ENCODE measurements at regions not wholly inside any gene's neighbourhood (a gene's known extent, or its start where the extent isn't known, plus 50 kb on each side); places are given as distances from the start of the nearest gene placed in this dataset.

GRCh38 chr3:157097198-157097597 is 62.7 kb downstream of the CCNL1 start:
- H3K4me3 Mint-ChIP-seq: no peak overlapping the region
- no peaks in the 10 kb centered on the region for H3K4me1 Mint-ChIP-seq
- H3K27ac Mint-ChIP-seq: peak overlapping the region in 1 of 3 donors; percentile 72
- H3K27me3 Mint-ChIP-seq: no peaks in the 10 kb centered on the region
- H3K9me3 Mint-ChIP-seq: peaks cover 0 to 2% (median 0%) of the 10 kb centered on the region in 3 donors
- H3K36me3 Mint-ChIP-seq: no peaks in the 10 kb centered on the region

GRCh38 chr3:157096328-157096727 is 63.6 kb downstream of the CCNL1 start:
- no peaks in the 10 kb centered on the region for H3K36me3 Mint-ChIP-seq
- H3K4me3 Mint-ChIP-seq: no peak overlapping the region
- H3K4me1 Mint-ChIP-seq: no peaks in the 10 kb centered on the region
- H3K27me3 Mint-ChIP-seq: no peaks in the 10 kb centered on the region
- H3K27ac Mint-ChIP-seq: no peak overlapping the region
- H3K9me3 Mint-ChIP-seq: no peaks in the 10 kb centered on the region

Measured in IgD-negative memory B cell (primary cell).